Stimulated activated CD4-positive, alpha-beta T cell treated with anti-CD3 and anti-CD28 coated beads, Interleukin-15, amount 100 ng/mL, for 48 hours (primary cell): ENCODE measurements at regions not wholly inside any gene's neighbourhood (a gene's known extent, or its start where the extent isn't known, plus 50 kb on each side); places are given as distances from the start of the nearest gene placed in this dataset.
"Not testable (repeated sequence)": the region's sequence is repeated elsewhere in the genome, so short reads cannot be mapped to it uniquely, and the experiment has no call there.

Source experiments
- DNase-seq, 2 donors: peaks; one replicate each; pipeline ENCODE4 v3.0.0-alpha.2; 2020; ENCODE audit warnings: low read depth in 2 of 2

DNA sequence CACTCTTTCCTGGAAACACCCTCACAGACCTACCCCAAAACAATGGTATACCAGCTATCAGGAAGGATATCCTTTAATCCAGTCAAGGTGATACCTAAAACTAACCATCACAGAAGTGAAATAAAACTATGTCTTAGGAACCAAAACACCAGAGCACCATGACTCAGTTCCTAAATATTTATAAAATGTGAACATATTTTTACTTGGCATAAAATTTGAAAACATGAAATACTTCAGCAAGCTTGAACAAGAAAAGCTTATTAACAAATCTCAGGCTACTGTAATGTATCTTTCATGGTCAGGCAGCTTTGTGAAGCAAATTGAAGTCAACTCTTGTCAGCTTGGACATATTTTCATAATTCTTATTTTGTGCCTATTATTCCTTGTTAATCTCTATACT lies 440.8 kb upstream of the CDH20 start:
- DNase-seq, result no peak

DNA sequence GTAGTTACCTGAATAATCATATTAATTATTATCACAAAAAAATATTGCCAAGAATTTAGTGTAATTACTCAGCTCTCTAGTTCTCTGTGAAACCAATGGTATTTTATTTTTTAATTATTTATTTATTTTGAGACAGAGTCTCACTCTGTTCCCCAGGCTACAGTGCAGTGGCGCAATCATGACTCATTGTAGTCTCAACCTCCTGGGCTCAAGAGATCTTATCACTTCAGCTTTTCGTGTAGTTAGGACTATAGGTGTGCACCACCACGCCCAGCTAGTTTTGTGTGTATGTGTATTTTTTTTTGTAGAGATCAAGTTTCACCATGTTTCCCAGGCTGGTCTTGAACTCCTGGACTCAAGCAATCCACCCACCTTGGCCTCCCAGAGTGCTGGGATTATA lies 440.4 kb upstream of the CDH20 start:
- DNase-seq, result no peak

DNA sequence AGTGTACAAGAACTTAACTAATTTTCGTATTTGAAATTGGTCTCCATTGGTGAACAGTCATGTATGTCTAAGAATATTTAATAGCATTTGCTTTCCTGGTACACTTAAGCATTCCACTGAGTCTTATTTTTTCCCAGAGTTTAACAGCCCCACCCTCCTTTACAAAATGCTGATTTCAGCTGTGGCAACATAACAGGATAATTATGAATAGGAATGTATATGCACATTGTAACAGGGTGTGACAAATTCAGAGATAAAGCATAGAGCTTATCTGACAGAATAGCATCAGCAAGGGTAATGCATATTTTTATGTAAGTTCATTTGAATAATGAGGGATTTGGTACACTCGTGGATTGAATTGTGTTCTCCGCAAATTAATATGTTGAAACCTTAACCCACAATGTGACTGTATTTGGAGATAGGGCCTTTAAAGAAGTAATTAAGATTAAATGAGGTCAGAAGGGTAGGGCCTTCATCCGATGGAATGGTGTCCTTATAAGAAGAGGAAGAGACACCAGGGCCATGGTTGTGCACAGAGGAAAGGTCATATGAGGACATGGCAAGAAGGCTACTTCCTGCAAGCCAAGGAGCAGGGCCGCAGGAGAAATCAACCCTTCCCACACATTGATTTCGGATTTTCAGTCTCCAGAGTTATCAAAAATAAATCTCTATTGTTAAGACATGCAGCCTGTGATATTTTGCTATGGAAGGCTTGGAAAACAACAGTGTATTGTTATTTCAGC lies 439.7 kb upstream of the CDH20 start:
- no peak for DNase-seq

DNA sequence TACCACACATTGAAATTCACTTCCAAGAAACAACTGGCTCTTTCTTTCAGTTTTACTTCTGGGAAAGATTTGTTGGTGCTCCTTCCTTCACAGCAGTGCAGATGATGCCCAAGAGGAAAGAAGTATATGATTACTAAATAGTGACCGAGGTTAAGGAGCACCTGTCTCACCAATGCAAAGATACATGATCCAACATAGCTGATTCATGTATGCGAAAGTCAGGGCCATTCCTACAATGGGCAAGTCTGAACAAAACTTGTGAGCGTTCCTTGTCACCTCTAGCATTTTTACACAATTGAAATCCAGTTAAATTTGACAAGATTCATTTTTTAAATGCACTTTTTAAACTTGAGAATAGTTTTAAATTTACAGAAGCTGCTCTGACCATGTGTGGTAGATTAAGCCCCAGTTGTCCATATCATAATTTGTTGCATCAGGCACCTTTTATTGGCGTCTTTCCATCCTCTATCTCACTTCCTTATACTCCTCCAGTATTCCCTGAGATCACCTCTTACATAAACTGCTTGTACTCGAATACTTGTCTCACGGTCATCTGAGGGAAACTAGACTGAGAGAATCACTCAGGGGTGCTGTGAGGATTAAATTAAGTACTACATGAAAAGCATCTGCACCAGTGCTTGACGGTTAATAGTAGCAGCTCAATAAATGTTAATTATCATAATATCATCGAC lies 438.8 kb upstream of the CDH20 start:
- DNase-seq, result no peak

DNA sequence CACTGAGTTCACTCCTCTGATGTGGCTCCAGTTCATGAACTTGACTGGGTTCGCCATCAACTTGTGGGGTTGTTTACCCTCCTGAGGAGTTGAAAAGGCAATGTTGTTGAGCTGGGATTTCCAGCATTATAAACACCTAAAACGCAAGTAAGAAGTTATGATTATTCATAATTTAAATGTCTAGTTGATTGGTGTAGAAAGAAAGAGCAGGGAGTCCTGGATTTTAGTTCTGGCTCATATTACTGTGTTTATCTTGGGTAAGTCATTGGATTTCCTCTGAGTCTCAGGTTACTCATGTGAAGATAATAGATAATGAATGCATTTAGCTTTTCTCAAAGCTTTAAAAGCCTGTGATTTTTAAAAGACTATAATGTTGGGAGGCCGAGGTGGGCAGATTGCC lies 438.0 kb upstream of the CDH20 start:
- no peak for DNase-seq

DNA sequence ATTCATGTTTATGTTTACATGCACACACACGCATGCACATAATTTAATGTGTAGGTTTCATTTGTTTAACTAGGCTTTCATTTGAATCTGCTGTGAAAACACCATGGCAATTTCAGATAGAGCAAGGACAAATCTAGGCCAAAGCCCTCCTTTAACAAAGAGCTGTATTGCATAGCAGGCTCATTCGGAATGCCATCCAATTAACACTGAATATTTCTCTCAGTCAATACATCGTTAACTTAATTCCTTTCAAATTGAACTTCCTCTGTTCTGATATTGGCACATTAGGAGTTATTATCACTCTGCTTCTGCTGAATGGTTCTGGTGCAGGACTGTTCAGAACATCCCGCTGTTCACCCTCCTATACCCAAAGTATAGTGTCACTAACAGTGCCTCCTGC lies 435.1 kb upstream of the CDH20 start:
- DNase-seq, result no peak

DNA sequence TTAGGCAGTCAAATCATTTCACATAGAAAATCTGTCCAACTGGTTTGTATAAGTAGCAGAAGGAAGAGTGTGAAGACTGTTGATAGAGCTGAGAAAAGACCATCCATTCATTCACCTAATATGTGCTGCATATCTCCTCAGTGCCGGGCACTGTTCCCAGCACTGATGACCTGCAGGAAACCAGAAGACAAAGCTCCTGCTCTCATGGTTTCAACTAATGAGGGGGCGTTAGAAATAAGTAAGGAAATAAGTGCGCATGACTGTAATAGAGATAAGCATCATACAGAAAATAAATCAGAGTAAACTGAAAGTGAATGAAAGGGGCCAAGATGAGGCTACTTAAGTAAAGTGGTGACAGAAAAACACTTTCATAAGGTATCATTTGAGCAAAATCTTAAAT lies 427.5 kb upstream of the CDH20 start:
- DNase-seq, result no peak

DNA sequence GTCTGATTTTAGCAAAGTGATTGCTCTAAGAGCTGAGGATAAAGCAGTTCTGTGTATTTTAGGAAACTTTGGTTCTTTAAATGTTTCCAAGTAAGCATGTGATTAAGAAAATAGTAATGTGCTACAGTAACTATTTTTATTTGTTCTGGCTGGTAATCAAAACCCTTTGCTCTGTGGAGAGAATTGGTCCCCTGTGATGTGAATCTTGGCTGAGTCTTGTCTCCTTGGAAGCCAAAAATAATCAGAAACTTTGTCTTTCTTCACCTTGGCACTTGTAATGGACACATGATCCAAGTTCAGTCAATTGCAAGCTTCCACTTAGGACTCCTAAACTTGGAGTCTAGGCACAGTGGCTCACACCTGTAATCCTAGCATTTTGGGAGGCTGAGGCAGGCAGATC lies 422.7 kb upstream of the CDH20 start:
- DNase-seq, result no peak

DNA sequence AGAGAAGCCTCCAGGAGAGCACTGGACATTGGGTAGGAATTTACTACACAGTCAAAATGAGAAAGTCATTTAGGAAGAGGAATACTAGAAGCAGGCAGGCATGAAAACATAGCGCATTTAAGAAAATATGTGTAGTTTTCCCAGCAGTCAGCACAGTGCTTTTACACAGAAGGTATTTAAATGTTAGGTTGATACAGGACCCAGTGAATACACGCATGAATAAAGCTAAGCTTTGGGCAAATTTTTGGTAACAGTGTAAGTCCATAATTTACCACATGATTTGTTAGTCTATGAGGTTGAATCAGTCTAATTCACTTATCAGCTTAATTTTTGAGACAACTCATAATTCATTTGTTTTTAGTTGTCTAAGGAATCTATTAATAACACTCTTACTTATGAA lies 421.7 kb upstream of the CDH20 start:
- DNase-seq, result no peak

DNA sequence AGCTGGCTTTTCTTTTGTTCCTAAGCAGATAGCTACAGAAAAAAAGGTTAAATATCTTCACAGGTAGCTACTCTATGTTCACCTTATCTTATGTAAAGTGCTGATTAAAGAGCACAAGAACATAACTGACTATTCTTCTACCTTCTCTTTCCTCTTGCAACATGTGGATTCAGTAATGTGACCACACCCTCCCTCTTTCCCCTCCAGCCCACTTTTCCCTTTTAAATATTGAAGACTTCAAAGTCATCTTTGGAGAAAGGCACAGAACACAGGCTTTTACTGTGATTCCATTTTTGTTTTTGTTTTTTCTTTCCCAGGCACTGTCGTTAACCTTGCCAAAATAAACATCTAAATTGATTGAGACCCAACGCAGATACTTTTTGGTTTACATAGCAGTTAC lies 418.1 kb upstream of the CDH20 start:
- no peak for DNase-seq

DNA sequence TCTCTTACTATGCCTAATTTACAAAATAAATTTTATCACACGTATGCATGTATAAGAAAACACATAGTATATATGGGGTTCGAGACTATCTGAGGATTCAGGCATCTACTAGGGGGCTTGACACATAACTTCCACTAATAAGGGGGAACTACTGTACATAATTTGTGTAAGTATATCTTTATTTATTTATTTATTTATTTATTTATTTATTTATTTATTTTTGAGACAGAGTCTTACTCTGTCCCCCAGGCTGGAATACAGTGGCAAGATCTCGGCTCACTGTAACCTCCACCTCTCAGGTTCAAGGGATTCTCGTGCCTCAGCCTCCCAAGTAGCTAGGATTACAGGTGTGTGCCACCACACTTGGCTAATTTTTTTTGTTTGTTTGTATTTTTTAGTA lies 414.4 kb upstream of the CDH20 start:
- DNase-seq, result not testable (repeated sequence)

DNA sequence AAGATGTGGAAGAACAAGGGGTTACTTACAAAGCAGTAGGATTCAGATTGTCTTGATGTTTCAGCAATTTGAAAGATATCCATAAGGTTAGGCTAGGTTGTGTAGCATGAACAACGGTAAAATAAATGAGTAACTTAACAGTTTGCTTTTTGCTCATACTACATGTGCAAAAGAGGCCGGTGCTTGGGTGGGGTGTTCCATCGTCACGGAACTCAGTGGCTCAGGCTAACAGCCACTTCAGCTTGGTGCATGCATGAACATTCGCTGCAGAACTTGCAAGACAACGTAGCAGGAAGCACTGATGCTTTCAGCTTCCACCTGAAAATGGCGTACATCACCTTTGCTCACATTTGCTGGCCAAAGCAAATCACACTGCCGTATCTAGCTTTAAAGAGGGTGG lies 407.3 kb upstream of the CDH20 start:
- no peak for DNase-seq

DNA sequence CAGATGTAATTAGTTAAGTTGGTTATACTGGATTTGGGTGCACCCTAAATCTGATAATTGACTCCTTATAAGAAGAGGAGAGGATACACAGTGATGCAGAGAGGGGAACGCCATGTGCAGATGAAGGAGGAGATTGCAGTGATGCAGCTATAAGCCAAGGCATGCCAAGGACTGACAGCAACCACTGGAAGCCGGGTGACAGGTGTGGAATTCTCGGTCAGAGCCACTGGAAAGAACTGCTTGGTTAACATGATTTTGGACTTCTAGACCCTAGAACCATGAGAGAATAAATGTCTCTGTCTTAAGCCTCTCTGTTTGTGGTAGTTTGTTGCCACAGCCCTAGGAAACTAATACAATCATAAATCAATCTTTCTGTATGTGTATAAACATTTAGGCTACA lies 403.3 kb upstream of the CDH20 start:
- no peak for DNase-seq

DNA sequence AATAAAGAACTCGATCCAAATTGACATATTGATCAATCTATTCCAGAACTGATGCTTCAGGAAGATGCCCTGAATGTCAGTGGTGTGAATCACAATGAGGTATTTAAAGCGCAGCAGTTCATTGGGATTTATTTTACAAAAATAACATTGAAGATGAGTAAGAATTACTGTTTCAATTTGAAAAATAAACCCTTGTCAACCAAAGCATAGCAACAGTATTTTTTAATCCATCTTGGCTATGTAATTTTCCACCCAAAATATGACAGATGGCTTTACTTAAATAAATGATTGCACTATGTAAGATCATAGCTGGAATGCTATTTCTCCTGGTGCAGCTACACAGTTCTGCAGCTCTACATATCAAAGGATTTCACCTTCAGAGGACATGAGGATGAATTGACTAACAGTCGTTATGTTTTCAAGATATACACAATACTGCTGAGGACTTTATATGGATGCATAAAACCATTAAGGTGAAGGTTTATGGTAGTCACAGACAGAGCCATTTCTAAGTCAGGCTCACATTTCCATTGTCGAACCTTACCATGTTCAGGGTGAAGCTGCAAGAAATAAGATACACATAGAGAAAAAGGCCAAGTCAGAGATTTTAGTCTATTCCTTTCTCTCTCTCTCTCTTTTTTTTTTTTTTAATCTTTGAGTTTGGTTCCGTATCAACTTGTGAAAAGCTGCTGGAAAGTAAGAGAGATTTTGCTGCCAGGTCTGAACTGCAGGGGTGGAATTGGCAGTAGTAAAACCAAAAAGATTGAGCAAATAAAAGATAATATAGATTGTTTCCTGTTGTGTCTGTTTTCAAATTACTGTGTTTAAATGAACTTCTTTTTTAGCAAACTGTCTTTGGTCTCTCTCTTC lies 398.0 kb upstream of the CDH20 start:
- no peak for DNase-seq

DNA sequence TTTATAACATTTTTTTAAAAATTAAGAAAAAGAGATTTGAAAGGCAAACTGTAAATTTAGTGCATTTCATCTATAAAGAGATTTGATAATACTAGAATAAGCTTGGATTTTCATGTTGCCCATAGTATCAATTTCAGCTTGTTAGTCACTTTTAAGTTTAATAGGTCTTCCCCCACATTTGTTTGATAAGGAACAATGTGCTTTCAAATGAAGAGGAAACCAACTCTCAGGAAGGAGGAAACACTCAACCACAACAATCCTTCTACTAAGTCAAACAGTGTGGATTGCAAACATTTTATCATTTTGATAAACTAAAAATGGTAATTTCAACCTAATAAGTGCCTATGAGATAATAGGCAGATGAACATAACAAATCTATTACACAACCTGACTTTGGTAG lies 397.1 kb upstream of the CDH20 start:
- DNase-seq, result no peak

DNA sequence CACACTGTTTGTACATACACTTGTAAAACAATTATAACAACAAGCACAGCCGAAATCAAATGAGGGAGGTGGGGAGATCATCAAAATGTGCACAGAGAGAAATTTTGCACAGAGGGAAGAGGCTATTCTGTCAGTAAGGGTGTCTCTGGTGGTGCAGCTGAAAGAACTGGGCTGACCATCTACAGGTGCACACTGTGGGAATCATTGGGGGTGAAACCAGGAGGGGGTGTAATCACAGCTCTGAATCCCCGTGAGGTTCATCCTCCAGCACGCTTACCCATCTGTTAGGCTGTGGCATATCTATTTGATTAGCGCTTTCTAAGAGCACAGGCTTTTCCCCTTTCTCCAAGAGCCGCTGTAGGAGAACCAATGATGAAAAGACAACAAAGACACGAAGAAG lies 389.9 kb upstream of the CDH20 start:
- DNase-seq, result no peak

DNA sequence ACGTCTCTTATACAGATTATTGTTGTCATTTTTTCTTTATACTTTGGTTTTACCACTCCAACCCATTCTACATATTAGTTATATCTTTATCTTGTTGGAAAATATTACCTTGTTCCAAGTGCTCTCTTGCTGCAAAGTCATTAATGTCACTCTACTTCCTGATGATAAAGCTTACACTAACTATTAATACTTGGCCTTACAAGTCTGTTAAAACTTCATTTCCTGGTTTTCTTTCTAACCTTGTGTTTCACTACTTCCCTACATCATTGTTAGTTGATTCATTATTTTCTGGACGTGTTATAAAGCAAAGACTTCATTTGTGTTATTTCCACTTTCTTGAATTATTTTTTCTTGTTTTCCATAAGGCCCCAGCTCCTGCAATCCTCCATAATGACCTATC lies 382.6 kb upstream of the CDH20 start:
- no peak for DNase-seq

DNA sequence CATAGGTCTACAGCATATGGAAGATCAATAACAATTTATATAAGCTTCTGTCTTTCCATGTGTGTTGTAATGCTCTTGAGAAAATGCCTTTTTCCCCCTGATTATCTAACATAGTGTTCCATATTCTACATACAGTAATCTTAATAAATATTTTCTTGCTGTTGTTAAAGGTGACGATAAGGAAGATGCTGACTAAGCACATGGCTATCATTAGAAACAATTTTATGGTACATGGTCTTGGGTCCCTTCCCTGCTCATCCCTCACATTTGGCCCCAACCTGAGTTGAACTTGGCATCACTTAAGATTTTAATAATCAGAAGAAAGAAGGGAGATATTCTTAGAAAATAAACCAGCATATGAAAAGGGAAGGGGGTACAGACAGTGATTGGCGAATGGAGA lies 382.1 kb upstream of the CDH20 start:
- DNase-seq, result no peak

DNA sequence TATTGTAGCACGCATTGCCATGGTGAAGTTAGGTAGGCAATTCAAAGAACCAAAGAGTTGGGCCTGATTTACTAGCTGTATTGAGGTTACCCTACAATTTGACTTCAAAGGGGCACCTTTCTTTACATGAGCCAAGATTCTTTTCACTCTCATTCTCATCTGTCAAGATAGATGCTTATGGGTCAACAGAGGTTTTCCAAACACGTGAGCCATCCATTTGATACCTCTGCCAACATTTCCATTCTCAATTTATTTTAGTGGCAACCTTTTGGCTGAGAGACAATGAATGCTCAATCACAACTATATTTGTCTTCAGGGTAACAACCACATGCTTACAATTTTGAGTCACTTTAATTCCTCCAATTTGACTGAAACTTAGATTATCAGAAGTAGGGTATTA lies 370.6 kb upstream of the CDH20 start:
- DNase-seq, result no peak

DNA sequence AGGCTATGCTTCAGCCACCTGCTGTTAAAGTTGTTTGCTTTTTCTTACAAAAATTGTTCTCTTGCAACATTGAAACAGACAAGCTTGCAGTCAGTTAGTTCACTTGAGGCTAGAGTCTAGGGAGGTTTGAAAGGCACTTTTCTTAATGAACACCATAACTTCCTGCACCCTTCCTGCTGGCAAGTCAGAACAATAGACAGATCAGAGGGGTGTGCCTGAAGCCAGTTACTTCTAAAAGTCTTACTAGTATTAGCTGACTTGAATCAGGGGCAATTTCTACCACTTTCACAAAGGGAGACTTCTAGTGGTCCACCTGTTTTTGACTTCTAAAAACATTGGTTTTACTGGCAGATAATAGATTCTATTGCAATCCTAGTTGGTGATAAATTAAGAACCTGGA lies 367.4 kb upstream of the CDH20 start:
- DNase-seq, result no peak

DNA sequence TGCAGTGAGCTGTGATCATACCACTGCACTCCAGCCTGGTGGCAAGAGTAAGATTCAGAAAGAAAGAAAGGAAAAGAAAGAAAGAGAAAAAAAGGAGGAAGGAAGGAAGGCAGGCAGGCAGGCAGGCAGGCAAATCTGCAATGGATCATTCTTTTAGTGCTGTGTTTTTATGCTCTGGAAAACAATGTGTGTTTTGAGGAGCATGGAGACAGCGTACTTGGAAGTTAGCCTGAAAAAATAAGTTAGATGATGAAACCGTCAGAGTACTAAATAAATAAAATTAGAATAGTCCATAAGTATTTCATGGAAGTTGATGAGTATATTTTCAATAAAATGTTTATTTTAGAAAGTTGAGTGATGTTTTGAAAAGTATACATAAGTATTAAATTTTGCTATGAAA lies 366.4 kb upstream of the CDH20 start:
- DNase-seq, result no peak

DNA sequence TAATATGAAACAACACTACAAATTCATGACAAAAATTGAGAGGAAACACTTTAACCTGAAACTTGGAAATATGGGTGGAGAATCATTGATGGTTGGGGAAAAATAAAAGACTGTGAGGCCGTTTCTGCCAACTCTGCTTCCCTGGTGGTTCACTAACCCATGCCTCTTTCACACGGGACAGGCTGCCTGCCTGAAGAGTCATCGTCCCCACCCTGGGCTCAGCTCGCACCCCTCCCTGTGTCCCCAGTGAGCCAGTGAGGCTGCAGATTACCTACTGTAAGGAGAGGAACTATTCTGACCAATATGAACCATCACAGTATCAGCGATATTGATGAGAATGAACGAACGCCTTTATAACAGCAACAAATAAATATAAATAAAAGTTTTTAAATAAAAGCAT lies 357.8 kb upstream of the CDH20 start:
- DNase-seq, result no peak

DNA sequence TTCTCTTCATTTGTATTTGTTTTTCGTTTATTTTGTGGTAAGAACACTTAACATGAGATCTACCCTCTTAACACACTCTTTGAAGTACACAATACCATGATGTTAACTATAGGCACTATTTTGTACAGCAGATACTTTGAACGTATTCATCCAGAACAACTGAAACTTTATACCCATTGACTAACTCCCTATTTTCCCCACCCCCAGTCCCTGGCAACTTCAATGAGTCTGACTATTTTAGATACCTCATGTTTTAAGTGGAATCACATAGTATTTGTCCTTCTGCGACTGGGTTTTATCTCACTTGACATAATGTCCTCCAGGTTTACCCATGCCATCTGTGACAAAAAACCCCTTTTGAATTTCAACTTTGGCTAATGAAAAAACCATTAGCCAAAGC lies 356.3 kb upstream of the CDH20 start:
- no peak for DNase-seq
